Astrocyte of the cerebellum (primary cell): ENCODE measurements at regions not wholly inside any gene's neighbourhood (a gene's known extent, or its start where the extent isn't known, plus 50 kb on each side); places are given as distances from the start of the nearest gene placed in this dataset.

ENCODE experiments used
- DNase-seq: peaks from one replicate; pipeline ENCODE4 v3.0.0-alpha.2; 2011; ENCODE audit warnings: low read depth
- H3K4me3 ChIP-seq: 2 replicates; pipeline ENCODE4 v1.5.1; 2011; ENCODE audit warnings: mild to moderate bottlenecking, low read depth, low read length, moderate library complexity
- CTCF ChIP-seq: IDR thresholded peaks from 2 replicates; pipeline ENCODE4 v1.5.1; 2012; ENCODE audit warnings: low read length, low read depth, moderate library complexity, mild to moderate bottlenecking; ENCODE audit errors: missing control alignments
- in situ Hi-C: cut with HindIII; loops from 2 replicates; pipeline ENCODE4 v1.10.0; 2017; ENCODE audit warnings: low sequenced_read_pairs

GRCh38 chr10:44193166-44193565 is 191.7 kb downstream of the CXCL12 start:
- in situ Hi-C loops = no loop called here
- H3K4me3 ChIP-seq = no peak overlapping the region
- no peak for TF ChIP-seq CTCF
- DNase-seq = peak; percentile 45

GRCh38 chr10:44192435-44192834 is 192.5 kb downstream of the CXCL12 start:
- DNase-seq = no peak
- TF ChIP-seq CTCF = no peak
- in situ Hi-C loops = no loop called here
- no peak overlapping the region for H3K4me3 ChIP-seq

- no peak for TF ChIP-seq CTCF
- H3K4me3 ChIP-seq = no peak overlapping the region
- in situ Hi-C loops = no loop called here
- DNase-seq = no peak
These were observed 194.4 kb downstream of the CXCL12 start for GRCh38 chr10:44190541-44190940.

- H3K4me3 ChIP-seq = no peak overlapping the region
- no peak for DNase-seq
- in situ Hi-C loops = no loop called here
- no peak for TF ChIP-seq CTCF
These were observed 198.1 kb downstream of the CXCL12 start for GRCh38 chr10:44186821-44187220.

GRCh38 chr10:44186150-44186549 is 198.7 kb downstream of the CXCL12 start:
- in situ Hi-C loops = no loop called here
- no peak overlapping the region for H3K4me3 ChIP-seq
- peak; percentile 48 for DNase-seq
- TF ChIP-seq CTCF = no peak

- H3K4me3 ChIP-seq = no peak overlapping the region
- no peak for TF ChIP-seq CTCF
- no peak for DNase-seq
- in situ Hi-C loops = no loop called here
These were observed 199.6 kb downstream of the CXCL12 start for GRCh38 chr10:44185315-44185666.

GRCh38 chr10:44184633-44185314 is 200.1 kb downstream of the CXCL12 start:
- no peak for TF ChIP-seq CTCF
- no peak for DNase-seq
- H3K4me3 ChIP-seq = no peak overlapping the region
- in situ Hi-C loops = no loop called here
